GM12892 (cell line): ENCODE measurements at regions not wholly inside any gene's neighbourhood (a gene's known extent, or its start where the extent isn't known, plus 50 kb on each side); places are given as distances from the start of the nearest gene placed in this dataset.

Experiments used
- POLR2A ChIP-seq: IDR thresholded peaks from 2 replicates; pipeline ENCODE4 v1.6.1; 2011; ENCODE audit warnings: low read depth, low read length, control low read depth
- POLR2AphosphoS5 ChIP-seq: IDR thresholded peaks from 2 replicates; pipeline ENCODE4 v1.6.1; 2011; ENCODE audit warnings: low read depth, low read length, control low read depth

- TF ChIP-seq POLR2A = no peak
- no peak for TF ChIP-seq POLR2AphosphoS5
Observed at GRCh38 chr13:21976159-21976558, 305.3 kb downstream of the FGF9 start.
